Bronchial epithelial cell (primary cell): ENCODE measurements at regions not wholly inside any gene's neighbourhood (a gene's known extent, or its start where the extent isn't known, plus 50 kb on each side); places are given as distances from the start of the nearest gene placed in this dataset.

Source experiments
- DNase-seq: peaks from one replicate; pipeline ENCODE4 v3.0.0-alpha.2; 2010; ENCODE audit warnings: low read depth
- FAIRE-seq: peaks from 2 replicates; lab custom pipeline; 2011; peaks lifted over from hg19 to GRCh38; lab: Jason Lieb, UNC
- H3K27me3 ChIP-seq: 2 replicates; pipeline ENCODE4 v1.5.1; 2011; ENCODE audit warnings: low read length; ENCODE audit not compliant: control insufficient read depth, insufficient read depth
- H3K36me3 ChIP-seq: 2 replicates; pipeline ENCODE4 v1.5.1; 2011; ENCODE audit warnings: low read length; ENCODE audit not compliant: control insufficient read depth, insufficient read depth
- H3K4me3 ChIP-seq: 2 replicates; pipeline ENCODE4 v1.5.1; 2011; ENCODE audit warnings: mild to moderate bottlenecking, low read depth, low read length, control low read depth
- CTCF ChIP-seq: IDR thresholded peaks from 2 replicates; pipeline ENCODE4 v1.5.1; 2011; ENCODE audit warnings: mild to moderate bottlenecking, moderate library complexity, low read length, control low read depth, inconsistent platforms; ENCODE audit not compliant: insufficient read depth, severe bottlenecking

DNA sequence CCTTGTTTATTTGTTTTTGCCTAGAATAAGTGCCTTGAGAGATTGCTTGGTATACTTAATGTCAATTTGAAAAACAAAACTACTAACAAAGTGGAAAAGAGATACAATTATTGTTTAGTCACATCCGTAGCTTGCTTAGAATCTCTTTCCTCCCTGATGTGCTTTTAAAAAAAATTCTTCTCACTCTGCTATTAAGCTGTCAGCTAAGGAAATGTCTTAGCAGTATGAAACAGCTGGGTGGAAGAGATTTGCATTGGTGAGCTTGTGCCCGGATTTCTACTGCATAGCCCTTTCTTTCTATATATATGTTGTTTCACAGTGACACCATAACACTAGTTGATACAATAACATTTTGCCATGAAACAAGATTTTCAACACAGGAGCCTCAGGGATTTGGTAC is 229.4 kb upstream of the RGS6 start:
- FAIRE-seq, result no peak
- TF ChIP-seq CTCF, result no peak
- H3K27me3 ChIP-seq, result no peaks in the 10 kb centered on the region
- H3K4me3 ChIP-seq, result no peak overlapping the region
- DNase-seq, result no peak
- peaks cover 5% of the 10 kb centered on the region for H3K36me3 ChIP-seq

- peaks cover 5% of the 10 kb centered on the region for H3K36me3 ChIP-seq
- no peak for TF ChIP-seq CTCF
- no peaks in the 10 kb centered on the region for H3K27me3 ChIP-seq
- FAIRE-seq, result no peak
- H3K4me3 ChIP-seq, result no peak overlapping the region
- DNase-seq, result peak; percentile 63
These were observed 228.8 kb upstream of the RGS6 start for GRCh38 chr14:71703477-71703876.

GRCh38 chr14:71704210-71704609 is 228.0 kb upstream of the RGS6 start:
- H3K4me3 ChIP-seq, result no peak overlapping the region
- H3K27me3 ChIP-seq, result no peaks in the 10 kb centered on the region
- H3K36me3 ChIP-seq, result peaks cover 3% of the 10 kb centered on the region
- FAIRE-seq (no peak), DNase-seq (no peak)
- TF ChIP-seq CTCF, result no peak

DNA sequence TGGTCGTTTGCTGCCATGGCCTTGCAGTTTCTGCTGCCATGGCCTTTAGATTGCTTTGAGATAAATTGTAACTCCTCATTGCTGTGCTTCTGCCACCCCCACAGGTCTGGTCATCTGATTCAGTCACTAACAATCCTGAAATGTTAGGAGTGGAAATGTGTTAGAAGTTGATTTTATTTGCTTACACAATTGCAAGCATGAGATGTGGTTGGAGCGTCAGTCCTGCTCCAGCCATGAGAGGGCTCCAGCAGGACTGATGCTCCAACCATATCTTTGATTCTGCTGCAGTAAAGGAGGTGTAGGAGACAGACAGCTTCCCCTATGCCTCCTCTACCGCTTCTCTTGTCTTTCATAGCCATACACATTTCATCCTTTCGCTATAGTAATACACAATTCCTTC is 226.8 kb upstream of the RGS6 start:
- Histone ChIP-seq H3K27me3 (no peaks in the 10 kb centered on the region), H3K4me3 (no peak overlapping the region), H3K36me3 (peaks cover 1% of the 10 kb centered on the region)
- TF ChIP-seq CTCF, result no peak
- DNase-seq, result no peak
- no peak for FAIRE-seq

GRCh38 chr14:71709076-71709475 is 223.2 kb upstream of the RGS6 start:
- no peak for TF ChIP-seq CTCF
- H3K4me3 ChIP-seq, result no peak overlapping the region
- no peaks in the 10 kb centered on the region for H3K27me3 ChIP-seq
- no peak for FAIRE-seq
- H3K36me3 ChIP-seq, result peaks cover 1% of the 10 kb centered on the region
- no peak for DNase-seq

DNA sequence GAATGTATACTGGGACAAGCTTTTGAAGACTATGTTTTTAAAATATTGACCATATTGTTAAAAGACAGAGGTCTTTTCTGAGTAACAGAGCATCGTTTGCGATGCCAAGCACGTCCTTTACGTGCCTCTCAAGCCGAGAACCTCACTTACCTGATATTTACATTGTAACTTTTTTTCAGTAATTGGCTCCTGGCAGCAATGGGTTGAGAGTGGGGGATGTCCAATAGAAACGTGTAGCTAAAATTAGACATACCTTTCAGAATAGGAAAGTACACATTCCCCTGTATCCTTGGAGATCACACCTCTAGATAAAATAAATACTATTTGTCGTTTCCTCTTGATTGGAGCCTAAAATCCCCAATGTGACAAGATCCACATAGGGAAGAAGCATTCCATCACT is 222.2 kb upstream of the RGS6 start:
- FAIRE-seq, result no peak
- TF ChIP-seq CTCF, result no peak
- no peaks in the 10 kb centered on the region for H3K27me3 ChIP-seq

More for the DNA sequence above, 222.2 kb upstream of the RGS6 start:
- no peak for DNase-seq
- Histone ChIP-seq H3K4me3 (no peak overlapping the region), H3K36me3 (peaks cover 1% of the 10 kb centered on the region)
